ENCODE measurements at regions not wholly inside any gene's neighbourhood (a gene's known extent, or its start where the extent isn't known, plus 50 kb on each side); places are given as distances from the start of the nearest gene placed in this dataset.

DNA sequence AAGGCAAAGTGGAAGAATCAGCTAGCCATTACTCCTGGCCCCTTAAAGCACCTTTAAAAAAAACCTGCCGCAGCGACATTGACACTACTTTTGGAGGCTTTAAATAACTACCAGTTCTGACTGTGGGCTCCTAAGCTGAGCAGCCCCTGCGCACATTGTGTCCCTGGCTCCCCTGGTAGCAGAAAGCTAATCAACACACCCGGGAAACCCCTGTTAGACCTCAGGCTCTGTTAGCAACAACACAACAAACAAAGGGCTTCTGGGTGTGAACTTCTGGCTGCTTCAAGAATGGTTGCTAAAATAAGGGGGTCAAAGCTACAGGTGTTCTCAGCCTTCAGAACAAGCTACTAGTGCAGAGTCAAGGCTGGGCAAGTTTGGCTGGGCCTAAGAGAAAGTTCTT is 83.6 kb downstream of the TMEM100 start:
- no peak for TF ChIP-seq POLR2AphosphoS5 (IDR thresholded peaks at IDR 0.05)
- TF ChIP-seq, protein P1, sequence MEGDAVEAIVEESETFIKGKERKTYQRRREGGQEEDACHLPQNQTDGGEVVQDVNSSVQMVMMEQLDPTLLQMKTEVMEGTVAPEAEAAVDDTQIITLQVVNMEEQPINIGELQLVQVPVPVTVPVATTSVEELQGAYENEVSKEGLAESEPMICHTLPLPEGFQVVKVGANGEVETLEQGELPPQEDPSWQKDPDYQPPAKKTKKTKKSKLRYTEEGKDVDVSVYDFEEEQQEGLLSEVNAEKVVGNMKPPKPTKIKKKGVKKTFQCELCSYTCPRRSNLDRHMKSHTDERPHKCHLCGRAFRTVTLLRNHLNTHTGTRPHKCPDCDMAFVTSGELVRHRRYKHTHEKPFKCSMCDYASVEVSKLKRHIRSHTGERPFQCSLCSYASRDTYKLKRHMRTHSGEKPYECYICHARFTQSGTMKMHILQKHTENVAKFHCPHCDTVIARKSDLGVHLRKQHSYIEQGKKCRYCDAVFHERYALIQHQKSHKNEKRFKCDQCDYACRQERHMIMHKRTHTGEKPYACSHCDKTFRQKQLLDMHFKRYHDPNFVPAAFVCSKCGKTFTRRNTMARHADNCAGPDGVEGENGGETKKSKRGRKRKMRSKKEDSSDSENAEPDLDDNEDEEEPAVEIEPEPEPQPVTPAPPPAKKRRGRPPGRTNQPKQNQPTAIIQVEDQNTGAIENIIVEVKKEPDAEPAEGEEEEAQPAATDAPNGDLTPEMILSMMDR (IDR thresholded peaks at IDR 0.05; ENCODE audit: poor library complexity, severe bottlenecking), result no peak
- no peak for TF ChIP-seq REST (IDR thresholded peaks at IDR 0.05; ENCODE audit: borderline replicate concordance)
- no peak for TF ChIP-seq RAD21 (conservative IDR thresholded peaks at IDR 0.05)
- TF ChIP-seq TAF1 (IDR thresholded peaks at IDR 0.05; ENCODE audit: low read depth), result no peak
- TF ChIP-seq EP300 (conservative IDR thresholded peaks at IDR 0.05; ENCODE audit: poor library complexity, severe bottlenecking), result no peak
- no peak for TF ChIP-seq MXI1 (conservative IDR thresholded peaks at IDR 0.05; ENCODE audit: poor library complexity, severe bottlenecking)

Data from neural cell (in vitro differentiated cells).